ENCODE measurements at regions not wholly inside any gene's neighbourhood (a gene's known extent, or its start where the extent isn't known, plus 50 kb on each side); places are given as distances from the start of the nearest gene placed in this dataset.

DNA sequence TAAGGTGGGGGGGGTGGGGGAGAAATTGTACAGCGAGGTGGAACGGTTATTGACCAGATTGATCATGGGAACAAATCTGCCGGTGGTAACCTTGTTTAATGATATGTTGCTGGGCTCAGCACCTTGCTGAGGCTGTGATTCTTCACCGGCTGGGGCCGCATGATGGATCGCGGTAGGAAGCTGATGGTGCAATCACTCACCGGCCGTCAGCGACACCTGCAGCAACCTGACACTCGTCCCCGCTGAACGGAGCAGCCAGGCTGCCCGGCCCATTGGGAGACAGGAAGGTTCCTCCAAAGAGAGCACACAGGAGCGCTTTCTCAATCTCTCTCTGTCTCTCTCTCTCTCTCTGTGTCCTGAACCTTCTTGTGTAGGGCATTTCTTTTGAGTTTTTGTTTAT, 128.5 kb upstream of the RRP15 start:
- no peak overlapping the region for H3K4me3 ChIP-seq (ENCODE audit: low read depth, low read length)
- TF ChIP-seq, protein P1, sequence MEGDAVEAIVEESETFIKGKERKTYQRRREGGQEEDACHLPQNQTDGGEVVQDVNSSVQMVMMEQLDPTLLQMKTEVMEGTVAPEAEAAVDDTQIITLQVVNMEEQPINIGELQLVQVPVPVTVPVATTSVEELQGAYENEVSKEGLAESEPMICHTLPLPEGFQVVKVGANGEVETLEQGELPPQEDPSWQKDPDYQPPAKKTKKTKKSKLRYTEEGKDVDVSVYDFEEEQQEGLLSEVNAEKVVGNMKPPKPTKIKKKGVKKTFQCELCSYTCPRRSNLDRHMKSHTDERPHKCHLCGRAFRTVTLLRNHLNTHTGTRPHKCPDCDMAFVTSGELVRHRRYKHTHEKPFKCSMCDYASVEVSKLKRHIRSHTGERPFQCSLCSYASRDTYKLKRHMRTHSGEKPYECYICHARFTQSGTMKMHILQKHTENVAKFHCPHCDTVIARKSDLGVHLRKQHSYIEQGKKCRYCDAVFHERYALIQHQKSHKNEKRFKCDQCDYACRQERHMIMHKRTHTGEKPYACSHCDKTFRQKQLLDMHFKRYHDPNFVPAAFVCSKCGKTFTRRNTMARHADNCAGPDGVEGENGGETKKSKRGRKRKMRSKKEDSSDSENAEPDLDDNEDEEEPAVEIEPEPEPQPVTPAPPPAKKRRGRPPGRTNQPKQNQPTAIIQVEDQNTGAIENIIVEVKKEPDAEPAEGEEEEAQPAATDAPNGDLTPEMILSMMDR (IDR thresholded peaks at IDR 0.05; ENCODE audit: low read depth, low read length): no peak
- no peak for DNase-seq (ENCODE audit: low read depth, low spot score)
- in situ Hi-C loops (cut with HindIII; ENCODE audit: low sequenced_read_pairs): no loop called here

DNA sequence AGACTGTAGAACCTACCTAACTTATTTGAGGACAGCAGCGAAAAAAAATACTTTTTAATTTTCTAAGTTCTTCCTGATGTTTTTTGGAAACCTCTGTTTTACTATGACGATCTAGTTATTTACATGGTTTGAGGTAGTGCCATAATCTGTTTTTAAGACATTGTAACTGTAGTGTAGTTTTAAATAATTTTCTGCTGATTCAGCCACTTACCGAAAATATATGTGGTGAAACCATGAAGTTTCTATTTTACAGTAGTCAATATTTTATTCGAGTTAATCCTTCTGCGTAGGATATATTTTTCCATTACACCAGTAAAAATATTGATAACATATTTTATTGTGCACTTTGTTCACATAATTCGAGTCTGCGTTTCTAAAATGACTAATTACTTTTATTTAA, 121.7 kb upstream of the RRP15 start:
- TF ChIP-seq, protein P1 (IDR thresholded peaks at IDR 0.05; ENCODE audit: low read depth, low read length): no peak
- in situ Hi-C loops (cut with HindIII; ENCODE audit: low sequenced_read_pairs): no loop called here
- DNase-seq (ENCODE audit: low read depth, low spot score): no peak
- no peak overlapping the region for H3K4me3 ChIP-seq (ENCODE audit: low read depth, low read length)

DNA sequence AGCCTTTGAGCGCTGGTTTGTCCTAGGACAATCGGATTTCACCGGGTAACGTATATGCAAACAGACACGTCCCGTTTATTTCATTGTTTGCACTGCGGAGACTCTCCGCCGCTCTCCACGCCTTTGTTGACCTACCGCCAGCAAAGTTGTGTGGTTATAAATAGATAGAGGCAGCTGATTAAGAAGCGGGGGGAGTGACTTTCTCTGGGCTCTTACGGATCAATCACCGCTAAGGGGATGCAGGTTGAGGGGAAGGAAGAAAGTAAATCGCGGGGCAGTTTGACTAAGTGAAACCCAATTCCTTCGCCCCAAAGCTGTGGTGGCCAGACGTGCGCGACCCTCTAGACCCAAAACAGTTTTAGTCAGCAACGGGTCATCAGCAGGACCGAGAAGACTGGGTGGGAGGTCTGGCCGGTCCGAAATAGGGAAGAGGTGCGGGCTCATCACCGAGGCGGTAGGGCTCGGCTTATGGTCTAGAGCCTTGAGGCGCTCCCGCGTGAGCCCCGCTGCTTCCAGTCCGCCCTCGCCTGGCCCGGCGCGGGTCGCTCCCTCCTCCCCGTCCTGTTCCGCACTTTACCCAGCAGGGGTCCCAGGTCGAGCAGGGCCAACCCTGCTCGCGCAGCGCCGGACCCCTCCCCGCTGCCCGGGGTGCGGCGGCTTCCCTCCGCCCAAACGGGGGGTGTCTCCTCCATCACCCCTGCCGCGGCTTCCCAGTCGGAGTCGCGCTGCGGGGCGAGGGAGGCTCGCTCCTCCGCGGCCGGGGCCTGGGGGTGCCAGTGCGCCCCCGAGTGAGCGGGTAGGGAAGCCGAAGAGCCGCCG, 120.8 kb upstream of the RRP15 start:
- peak; percentile 27 for DNase-seq (ENCODE audit: low read depth, low spot score)

DNA sequence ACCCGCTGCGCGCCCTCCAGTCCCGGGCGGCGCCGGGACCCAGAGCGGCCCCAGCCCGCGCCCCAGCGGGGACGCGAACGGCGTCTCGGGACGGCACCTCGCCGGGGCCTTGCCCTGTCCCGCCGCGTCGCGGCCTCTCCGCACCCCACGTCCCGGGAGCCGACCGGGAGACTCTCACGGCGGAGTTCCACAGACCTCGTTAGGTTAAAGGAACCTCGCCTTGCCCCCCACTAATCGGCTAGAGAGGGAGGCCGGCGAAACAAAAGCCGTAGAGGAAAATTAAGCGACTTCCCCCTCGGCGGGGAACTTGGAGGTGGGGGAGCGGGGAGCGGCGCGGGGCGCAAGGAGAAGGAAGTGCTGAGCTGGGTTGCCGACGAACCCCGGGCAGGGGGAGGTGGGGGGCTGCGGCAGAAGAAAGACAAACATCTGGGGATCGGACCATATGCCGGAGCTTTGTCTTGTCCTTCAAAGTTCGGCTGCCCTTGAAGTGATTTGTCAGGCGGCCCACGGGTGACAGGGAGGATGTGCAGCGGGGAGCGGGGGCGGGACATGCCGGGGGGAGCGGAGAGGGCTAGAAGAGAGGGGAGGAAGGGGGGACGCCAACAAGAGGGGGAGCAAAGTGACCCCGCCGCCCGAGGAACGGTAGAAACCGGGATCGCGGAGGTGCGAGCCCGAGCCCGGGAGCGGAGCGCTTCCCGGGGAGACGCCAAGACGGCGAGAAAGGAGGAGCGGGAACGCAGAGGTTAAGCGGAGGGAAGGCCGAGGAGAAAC, 120.0 kb upstream of the RRP15 start:
- TF ChIP-seq, protein P1 (IDR thresholded peaks at IDR 0.05; ENCODE audit: low read depth, low read length): no peak
- in situ Hi-C loops (cut with HindIII; ENCODE audit: low sequenced_read_pairs): no loop called here
- DNase-seq (ENCODE audit: low read depth, low spot score): peak; percentile 12
- peak overlapping the region; percentile 52 for H3K4me3 ChIP-seq (ENCODE audit: low read depth, low read length)

More for the DNA sequence above, 120.8 kb upstream of the RRP15 start:
- TF ChIP-seq, protein P1 (IDR thresholded peaks at IDR 0.05; ENCODE audit: low read depth, low read length): no peak
- in situ Hi-C loops (cut with HindIII; ENCODE audit: low sequenced_read_pairs): no loop called here
- H3K4me3 ChIP-seq (ENCODE audit: low read depth, low read length): peak overlapping the region; percentile 52

DNA sequence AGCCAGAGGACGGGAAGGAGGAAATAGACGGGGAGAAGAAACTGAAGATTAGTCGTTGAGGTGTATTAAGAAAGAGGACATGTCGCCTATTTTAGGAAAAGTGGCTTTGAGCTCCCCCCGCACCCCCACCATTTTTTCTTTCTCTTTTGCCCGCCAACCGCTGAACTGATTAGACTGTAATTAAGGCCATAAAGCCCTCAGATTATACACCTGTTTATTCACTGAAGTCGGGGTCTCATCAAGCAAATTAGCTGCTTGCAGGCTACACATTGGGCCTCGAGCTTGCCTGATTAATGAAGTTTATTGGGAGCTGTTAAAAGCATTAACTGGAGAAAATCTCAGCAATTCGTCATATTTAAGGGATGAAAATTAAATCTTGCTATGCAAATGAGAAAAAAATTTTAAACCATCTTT, 119.4 kb upstream of the RRP15 start:
- TF ChIP-seq, protein P1 (IDR thresholded peaks at IDR 0.05; ENCODE audit: low read depth, low read length): no peak
- peak overlapping the region; percentile 52 for H3K4me3 ChIP-seq (ENCODE audit: low read depth, low read length)
- in situ Hi-C loops (cut with HindIII; ENCODE audit: low sequenced_read_pairs): no loop called here
- DNase-seq (ENCODE audit: low read depth, low spot score): peak; percentile 4

DNA sequence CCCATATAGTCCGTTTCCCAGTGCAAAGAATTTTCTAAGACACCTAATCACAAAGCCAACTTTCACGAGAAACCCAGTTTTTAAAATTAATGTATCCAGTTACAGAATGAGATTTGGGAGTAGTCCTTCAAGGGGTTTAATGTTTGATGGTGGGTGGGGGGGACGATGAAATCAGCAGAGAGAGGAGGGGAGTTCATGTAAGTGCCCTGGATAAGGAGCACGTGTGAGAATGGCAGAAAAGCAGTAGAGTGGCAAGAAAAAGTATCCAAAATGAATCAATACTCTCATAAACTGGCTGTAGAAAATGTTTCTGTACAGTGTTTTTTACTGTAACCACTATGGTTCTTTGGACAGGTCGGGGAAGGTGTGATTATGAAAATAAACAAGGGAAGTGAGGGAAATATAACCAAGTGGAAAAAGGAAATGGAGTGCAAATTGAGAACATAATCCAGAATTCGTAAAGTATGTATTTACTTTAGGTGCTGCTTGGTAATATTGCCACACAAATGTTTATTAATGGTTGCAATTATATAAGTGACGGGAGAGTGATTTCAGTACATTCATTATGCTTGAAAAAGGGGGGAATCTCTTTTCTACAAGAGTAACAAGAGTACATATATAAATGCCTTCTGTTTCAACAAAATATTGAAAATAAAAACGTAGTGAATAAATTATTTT, 118.7 kb upstream of the RRP15 start:
- in situ Hi-C loops (cut with HindIII; ENCODE audit: low sequenced_read_pairs): no loop called here
- no peak for DNase-seq (ENCODE audit: low read depth, low spot score)
- TF ChIP-seq, protein P1 (IDR thresholded peaks at IDR 0.05; ENCODE audit: low read depth, low read length): no peak
- H3K4me3 ChIP-seq (ENCODE audit: low read depth, low read length): no peak overlapping the region

Data from astrocyte of the spinal cord (primary cell).